SU-DHL-6 (cell line): ENCODE measurements at regions not wholly inside any gene's neighbourhood (a gene's known extent, or its start where the extent isn't known, plus 50 kb on each side); places are given as distances from the start of the nearest gene placed in this dataset.

Source experiments
- CTCF ChIP-seq: fragments of 200-600 bp; sonication (generic); IDR thresholded peaks from one replicate; pipeline ENCODE4 v1.5.1; 2017; ENCODE audit warnings: antibody characterized with exemption, mild to moderate bottlenecking, low read length, moderate library complexity; ENCODE audit not compliant: insufficient read depth, poor library complexity, severe bottlenecking
- EZH2phosphoT487 ChIP-seq: fragments of 200-600 bp; sonication (generic), shearing (Covaris generic); conservative IDR thresholded peaks from 2 replicates; pipeline ENCODE4 v1.6.1; 2018; ENCODE audit warnings: mild to moderate bottlenecking, antibody characterized with exemption, low read length, moderate library complexity, mixed read lengths

- TF ChIP-seq CTCF (no peak), EZH2phosphoT487 (no peak)
These were observed 538.3 kb upstream of the PTGER4 start for GRCh38 chr5:40141418-40141817.
